ENCODE measurements at regions not wholly inside any gene's neighbourhood (a gene's known extent, or its start where the extent isn't known, plus 50 kb on each side); places are given as distances from the start of the nearest gene placed in this dataset.

DNA sequence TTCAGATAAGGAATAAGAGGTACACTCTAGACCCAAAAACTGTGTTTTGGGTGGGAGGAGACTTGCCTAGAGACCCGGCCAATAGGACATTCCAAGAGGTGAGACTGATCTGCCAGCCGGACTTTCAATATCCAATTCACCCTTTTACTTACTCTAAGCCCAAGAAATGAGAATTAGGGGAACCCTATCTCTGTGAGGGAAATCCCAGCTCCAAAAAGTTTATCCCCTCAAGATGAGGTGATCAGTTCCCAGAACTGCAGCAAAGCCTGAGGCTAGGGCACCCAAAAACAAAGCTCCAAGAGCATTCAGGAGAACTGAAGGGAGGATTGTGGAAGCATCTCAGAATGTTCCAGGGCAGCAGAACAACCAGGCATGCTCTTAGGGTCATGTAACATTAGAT lies 251.7 kb downstream of the PTTG2 start:
- H3K27ac Mint-ChIP-seq, result no peak overlapping the region
- CTCF ChIA-PET, result no interaction called here

DNA sequence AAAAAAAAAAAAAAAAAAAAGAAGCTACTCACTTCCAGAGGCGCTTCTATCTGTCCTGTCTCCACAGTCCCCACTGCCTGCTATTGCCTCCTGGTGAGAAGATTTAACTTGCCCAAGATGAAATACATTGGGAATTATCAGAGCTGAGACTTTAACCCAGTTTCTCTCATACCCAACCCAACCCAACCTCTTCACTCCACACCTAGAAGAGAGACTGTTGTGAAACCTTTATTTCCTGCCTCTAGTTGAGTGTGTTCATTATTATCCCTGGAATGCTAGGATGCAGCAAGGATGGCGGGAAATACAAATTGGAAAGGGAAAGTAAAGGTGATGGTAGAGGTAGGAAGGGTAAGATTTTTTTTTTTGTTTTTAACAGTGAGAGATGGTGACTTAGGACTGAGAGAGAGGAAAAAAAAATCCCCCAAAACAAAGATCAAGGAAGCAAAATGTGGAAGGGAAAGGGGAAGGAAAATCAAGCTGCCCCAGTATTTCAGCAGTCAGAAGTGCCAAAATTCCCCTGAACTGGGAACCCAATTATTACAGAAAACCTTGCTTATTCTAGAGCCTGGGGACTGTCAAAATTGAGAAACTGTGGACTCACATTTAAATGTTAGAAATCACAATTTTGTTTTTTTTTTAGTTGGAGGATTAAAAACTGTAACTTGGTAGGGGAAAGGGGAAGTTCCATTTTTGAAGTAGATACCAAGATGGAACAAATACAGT lies 253.0 kb downstream of the PTTG2 start:
- H3K27me3 Mint-ChIP-seq, result peaks cover 20% of the 10 kb centered on the region
- DNase-seq, result no peak
- H3K36me3 Mint-ChIP-seq, result no peaks in the 10 kb centered on the region
- no peak overlapping the region for H3K27ac Mint-ChIP-seq
- no peak overlapping the region for H3K4me3 Mint-ChIP-seq
- CTCF ChIA-PET, result no interaction called here
- peaks cover 2% of the 10 kb centered on the region for H3K4me1 Mint-ChIP-seq
- no peaks in the 10 kb centered on the region for H3K9me3 Mint-ChIP-seq

More for the DNA sequence above, 251.7 kb downstream of the PTTG2 start:
- Mint-ChIP-seq H3K4me1 (peaks cover 2% of the 10 kb centered on the region), H3K4me3 (no peak overlapping the region), H3K9me3 (no peaks in the 10 kb centered on the region), H3K27me3 (peaks cover 20% of the 10 kb centered on the region), H3K36me3 (no peaks in the 10 kb centered on the region)
- no peak for DNase-seq

DNA sequence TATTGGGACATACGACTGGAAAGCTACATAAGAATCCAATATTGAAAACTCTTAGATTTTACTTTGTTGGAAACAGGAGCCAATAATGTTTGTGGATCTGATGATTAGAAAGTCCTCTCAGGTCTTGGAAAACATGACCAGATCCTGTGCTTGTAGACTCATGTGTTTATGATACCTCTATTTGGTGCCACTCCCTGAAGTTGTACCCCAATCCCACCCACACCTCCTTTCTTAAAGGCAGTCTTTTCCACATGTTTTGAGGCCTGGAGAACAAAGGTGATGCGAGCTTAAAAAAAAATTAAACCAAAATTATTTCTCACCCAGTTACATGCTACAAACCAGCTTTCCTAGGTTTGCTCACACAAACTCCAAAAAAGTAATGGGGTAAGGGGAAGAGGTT lies 262.7 kb downstream of the PTTG2 start:
- no peak for DNase-seq
- H3K4me1 Mint-ChIP-seq, result no peaks in the 10 kb centered on the region
- H3K9me3 Mint-ChIP-seq, result no peaks in the 10 kb centered on the region
- H3K27ac Mint-ChIP-seq, result no peak overlapping the region
- no peak overlapping the region for H3K4me3 Mint-ChIP-seq
- H3K27me3 Mint-ChIP-seq, result peaks cover 12% of the 10 kb centered on the region
- no peaks in the 10 kb centered on the region for H3K36me3 Mint-ChIP-seq
- CTCF ChIA-PET, result no interaction called here

DNA sequence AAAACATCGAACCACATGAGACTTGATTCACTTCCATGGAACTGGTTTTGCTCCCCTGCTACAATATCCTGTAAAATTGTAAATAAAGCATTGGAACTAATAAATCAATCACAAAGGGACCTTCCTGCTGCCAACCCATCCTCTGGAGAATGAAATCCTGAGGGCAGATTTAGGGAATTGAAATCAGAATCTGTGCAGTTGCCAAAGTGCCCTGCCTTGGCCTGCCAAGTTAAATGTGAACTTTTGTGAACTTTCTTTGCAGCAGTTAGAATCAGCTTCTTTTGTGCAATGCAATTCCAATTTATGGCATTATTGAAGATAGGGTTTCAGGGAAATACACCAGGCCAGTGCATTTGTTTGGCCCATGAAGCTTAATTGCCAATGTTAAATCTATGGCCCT lies 263.1 kb downstream of the PTTG2 start:
- H3K27ac Mint-ChIP-seq, result no peak overlapping the region
- H3K4me1 Mint-ChIP-seq, result no peaks in the 10 kb centered on the region
- CTCF ChIA-PET, result no interaction called here
- DNase-seq, result no peak
- no peak overlapping the region for H3K4me3 Mint-ChIP-seq
- no peaks in the 10 kb centered on the region for H3K9me3 Mint-ChIP-seq
- H3K36me3 Mint-ChIP-seq, result no peaks in the 10 kb centered on the region
- H3K27me3 Mint-ChIP-seq, result peaks cover 12% of the 10 kb centered on the region

DNA sequence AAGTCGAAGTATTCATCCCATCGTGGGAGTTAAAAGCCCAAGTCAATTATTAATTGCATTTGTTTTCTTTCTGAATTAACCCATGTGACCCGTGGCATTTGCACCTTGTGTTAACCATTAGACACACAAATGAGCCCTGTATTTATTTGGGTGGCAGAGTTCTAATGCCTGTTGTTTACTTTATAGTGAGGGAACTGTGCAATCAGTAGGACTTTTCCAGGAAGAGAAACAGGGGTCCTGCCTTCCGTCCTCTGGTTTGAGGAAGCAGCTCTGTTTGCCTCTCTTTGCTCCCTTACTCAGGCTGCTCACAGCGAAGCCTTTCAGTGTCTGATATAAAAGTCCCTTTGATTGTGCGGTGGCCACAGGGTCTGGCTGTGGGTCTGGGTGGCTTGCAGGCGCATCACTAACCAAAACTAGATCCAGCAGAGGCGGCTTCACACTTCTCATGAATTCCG lies 263.6 kb downstream of the PTTG2 start:
- DNase-seq, result no peak

DNA sequence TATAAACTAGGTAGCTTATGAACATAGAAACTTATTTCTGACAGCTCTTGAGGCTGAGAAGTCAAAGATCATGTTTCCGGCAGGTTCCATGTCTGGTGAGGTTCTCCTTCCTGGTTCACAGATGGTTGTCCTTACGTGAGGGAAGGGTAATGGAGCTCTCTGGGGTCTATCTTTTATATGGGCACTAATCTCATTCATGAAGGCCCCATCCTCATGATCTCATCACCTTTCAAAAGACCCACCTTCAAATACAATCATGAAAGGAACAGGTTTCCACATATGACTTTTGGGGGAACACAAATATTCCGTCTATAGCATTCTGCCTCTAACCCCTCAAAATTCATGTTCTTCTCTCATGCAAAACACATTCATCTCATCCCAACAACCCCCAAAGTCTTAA lies 264.7 kb downstream of the PTTG2 start:
- CTCF ChIA-PET, result no interaction called here
- H3K27ac Mint-ChIP-seq, result no peak overlapping the region
- no peaks in the 10 kb centered on the region for H3K36me3 Mint-ChIP-seq
- no peak for DNase-seq
- H3K9me3 Mint-ChIP-seq, result no peaks in the 10 kb centered on the region
- no peaks in the 10 kb centered on the region for H3K4me1 Mint-ChIP-seq
- no peak overlapping the region for H3K4me3 Mint-ChIP-seq
- H3K27me3 Mint-ChIP-seq, result peaks cover 12% of the 10 kb centered on the region

More for the DNA sequence above, 263.6 kb downstream of the PTTG2 start:
- Mint-ChIP-seq H3K9me3 (no peaks in the 10 kb centered on the region), H3K4me1 (no peaks in the 10 kb centered on the region), H3K27ac (no peak overlapping the region), H3K27me3 (peaks cover 12% of the 10 kb centered on the region), H3K36me3 (no peaks in the 10 kb centered on the region), H3K4me3 (no peak overlapping the region)
- CTCF ChIA-PET, result no interaction called here

DNA sequence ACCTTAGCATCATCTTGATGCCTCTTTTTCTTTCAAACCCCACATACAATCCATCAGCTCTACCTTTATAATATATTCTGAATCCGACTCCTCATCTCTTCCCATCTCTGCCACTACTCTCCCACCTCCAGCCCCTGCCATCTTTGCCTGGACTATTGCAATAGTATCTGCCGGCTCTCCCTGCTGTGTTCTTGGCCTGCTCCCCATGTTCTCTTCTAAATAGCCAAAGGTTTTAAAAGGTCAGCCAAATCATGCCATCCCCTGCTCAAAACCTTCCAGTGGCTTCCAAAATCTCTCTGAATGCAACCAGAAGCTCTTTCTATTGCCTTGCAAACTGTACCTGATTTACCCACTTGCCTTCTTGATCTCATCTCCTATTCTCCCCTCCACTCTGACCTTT lies 266.0 kb downstream of the PTTG2 start:
- Mint-ChIP-seq H3K4me1 (no peaks in the 10 kb centered on the region), H3K9me3 (no peaks in the 10 kb centered on the region), H3K27me3 (peaks cover 12% of the 10 kb centered on the region), H3K27ac (no peak overlapping the region), H3K36me3 (no peaks in the 10 kb centered on the region), H3K4me3 (no peak overlapping the region)
- CTCF ChIA-PET, result no interaction called here
- DNase-seq, result no peak

DNA sequence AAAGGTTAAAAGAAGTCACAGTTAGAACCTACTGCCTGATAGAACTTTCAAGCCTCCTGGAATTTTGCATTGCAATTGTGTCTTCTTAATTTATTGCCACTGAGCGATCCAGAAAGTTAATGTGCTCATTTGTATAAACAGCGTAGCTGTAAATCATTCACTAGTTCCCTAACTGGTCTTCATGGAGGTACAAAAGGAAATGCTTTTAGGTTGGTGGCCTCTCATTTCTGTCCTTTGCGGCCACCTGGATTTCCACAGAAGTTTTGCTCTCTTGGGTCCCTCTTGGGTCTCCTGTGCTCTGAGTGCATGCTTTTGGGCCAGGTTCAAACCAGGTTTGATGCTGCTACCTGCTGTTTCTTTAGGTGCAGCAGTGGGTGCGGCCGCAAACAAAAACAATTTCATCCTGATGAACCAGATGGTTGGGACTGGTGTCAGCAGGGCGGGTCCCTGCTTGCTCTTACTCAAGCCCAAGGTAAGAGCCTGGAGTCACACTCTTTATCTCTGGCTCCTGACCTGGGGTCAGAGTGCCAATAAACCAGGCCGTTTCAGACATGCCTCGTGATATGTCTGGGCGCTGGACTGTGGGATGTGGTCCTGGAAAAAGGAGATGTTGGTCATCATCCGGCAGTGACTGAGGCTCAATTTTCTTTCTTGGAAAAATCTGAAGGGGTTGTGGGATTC lies 270.1 kb downstream of the PTTG2 start:
- Mint-ChIP-seq H3K4me3 (no peak overlapping the region), H3K27ac (no peak overlapping the region), H3K36me3 (no peaks in the 10 kb centered on the region), H3K4me1 (no peaks in the 10 kb centered on the region), H3K9me3 (no peaks in the 10 kb centered on the region), H3K27me3 (peaks cover 19% of the 10 kb centered on the region)
- DNase-seq, result no peak
- CTCF ChIA-PET, result no interaction called here

DNA sequence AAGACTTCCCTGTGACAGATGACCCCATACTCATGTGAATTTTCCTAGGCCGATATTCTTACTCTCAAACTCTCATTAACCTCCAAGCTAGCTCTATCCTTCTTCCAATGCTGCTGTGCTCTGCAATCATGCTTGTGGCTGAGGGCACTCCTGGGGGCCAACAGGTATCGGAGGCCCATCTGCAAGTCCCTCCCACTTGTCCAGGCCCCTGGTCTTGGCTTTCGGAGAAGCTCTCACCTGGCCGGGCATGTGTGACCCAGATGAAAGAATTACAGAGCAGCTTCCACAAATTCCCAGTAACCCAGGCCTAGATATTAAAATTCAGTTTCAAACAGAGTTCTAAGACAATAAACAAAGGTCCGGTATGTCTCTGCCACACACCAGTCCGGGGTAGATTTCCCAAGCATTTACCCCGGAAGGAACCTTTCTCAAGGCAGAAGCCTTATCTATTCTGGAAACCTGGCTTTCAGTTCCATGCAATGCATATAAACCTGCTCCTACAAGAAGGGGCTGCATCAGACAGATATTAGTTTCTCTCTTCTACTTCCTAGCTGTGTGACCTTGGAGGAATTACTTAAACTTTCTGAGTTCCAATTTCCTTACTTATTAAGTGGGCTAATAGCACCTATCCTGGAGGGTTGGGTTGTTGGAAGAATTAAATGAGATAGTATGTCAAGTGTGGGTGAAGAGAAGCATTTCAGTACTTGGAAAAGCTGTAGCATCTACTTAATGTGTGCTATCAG lies 270.8 kb downstream of the PTTG2 start:
- no peak for DNase-seq
- Mint-ChIP-seq H3K36me3 (no peaks in the 10 kb centered on the region), H3K4me3 (no peak overlapping the region), H3K4me1 (no peaks in the 10 kb centered on the region), H3K27me3 (peaks cover 13% of the 10 kb centered on the region), H3K9me3 (no peaks in the 10 kb centered on the region), H3K27ac (no peak overlapping the region)
- CTCF ChIA-PET, result no interaction called here

DNA sequence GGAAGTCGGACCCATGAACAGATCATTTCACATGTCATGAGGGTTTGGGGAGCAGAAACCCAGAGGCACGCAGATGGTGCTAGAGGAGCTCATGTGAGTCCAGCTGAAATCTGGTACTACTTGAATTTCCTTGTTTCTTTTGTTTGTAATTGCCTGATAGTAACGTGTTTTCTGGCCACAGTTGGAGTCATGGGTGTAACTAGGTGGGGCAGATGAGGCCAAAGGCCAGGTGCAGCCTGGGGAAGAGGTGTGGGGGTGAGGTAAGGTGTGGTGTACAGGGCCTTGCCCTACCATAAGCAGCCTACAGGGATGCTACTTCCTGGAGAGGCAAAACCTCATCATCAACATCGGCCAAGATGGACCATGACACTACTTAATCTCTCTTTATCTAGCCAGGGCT lies 271.4 kb downstream of the PTTG2 start:
- no peaks in the 10 kb centered on the region for H3K9me3 Mint-ChIP-seq
- peaks cover 8% of the 10 kb centered on the region for H3K27me3 Mint-ChIP-seq
- no peak for DNase-seq
- CTCF ChIA-PET, result no interaction called here
- no peaks in the 10 kb centered on the region for H3K36me3 Mint-ChIP-seq
- no peaks in the 10 kb centered on the region for H3K4me1 Mint-ChIP-seq
- H3K27ac Mint-ChIP-seq, result no peak overlapping the region
- H3K4me3 Mint-ChIP-seq, result no peak overlapping the region

DNA sequence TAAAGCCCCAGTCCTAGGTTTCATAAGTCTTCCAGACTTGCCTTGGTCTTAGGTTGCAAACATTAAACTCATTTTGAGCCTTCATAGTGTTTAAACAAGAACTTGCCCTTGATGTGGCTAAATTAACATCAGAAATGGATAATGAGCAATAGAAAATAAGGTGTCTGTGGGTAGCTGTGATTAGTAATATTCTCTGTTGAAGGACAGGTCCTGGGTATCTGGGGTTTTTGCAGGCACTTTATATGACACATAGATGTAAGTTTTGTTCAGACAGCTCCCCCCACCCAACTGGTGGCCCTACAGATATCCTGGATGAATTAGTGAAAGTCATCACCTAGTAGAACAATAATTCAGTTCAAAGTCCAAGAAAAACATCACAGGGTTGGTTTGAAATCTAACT lies 272.5 kb downstream of the PTTG2 start:
- no peak for DNase-seq
- Mint-ChIP-seq H3K9me3 (no peaks in the 10 kb centered on the region), H3K4me1 (no peaks in the 10 kb centered on the region), H3K27me3 (peaks cover 11% of the 10 kb centered on the region), H3K27ac (no peak overlapping the region), H3K36me3 (no peaks in the 10 kb centered on the region), H3K4me3 (no peak overlapping the region)
- CTCF ChIA-PET, result no interaction called here

DNA sequence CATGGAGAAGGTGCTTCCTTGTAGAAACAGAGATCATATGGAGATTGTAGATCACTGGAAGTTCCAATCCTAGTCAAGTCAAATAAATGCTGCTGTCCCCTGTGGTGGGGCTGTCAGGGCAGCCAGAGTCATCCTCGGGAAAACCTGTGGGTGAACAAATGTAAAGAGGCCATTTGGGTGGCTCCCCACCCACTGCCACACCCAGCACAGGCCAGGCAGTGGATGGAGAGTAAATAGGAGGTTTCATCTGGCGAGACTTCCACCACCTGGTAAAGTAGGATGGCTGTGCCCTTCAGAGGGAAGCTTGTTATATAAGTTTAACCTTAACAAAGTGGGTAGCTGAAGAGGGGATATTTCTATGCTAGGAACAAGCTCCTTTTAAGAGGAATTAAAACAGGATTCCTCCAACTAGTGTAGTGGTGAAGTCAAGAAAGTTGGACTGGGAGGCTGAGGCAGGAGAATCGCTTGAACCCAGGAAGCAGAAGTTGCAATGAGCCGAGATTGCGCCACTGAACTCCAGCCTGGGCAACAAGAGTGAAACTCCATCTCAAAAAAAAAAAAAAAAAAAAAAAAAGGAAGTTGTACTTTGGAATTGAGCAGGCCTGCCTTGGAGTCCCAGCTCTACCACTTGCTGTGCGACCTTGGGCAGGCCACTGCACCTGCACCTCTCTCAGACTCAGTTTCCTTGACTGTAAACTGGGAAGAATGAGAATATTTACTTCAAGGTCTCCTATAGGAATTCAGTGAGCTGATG lies 273.7 kb downstream of the PTTG2 start:
- H3K9me3 Mint-ChIP-seq, result no peaks in the 10 kb centered on the region
- H3K36me3 Mint-ChIP-seq, result no peaks in the 10 kb centered on the region
- peaks cover 11% of the 10 kb centered on the region for H3K27me3 Mint-ChIP-seq
- no peaks in the 10 kb centered on the region for H3K4me1 Mint-ChIP-seq
- no peak overlapping the region for H3K4me3 Mint-ChIP-seq
- no peak overlapping the region for H3K27ac Mint-ChIP-seq
- no peak for DNase-seq
- CTCF ChIA-PET, result no interaction called here

DNA sequence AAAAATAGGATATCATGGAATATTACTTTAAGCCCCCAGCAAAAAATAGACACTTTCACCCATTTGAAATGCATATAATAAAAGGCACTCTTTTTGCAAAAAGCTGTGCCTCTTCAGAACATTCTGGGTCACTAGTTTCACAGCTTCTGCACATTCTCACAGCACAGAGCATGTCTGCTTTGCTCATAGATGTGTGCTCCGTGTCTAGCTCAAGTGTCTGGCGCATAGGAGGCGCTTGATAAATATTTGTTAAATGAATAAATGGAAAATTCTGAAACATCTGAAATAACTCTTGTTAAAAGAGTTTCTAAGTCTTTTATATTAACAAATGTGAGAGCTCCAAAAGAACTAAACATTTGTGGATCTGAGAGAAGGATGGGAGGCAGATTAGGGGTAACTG lies 275.2 kb downstream of the PTTG2 start:
- CTCF ChIA-PET, result no interaction called here
- no peaks in the 10 kb centered on the region for H3K9me3 Mint-ChIP-seq

DNA sequence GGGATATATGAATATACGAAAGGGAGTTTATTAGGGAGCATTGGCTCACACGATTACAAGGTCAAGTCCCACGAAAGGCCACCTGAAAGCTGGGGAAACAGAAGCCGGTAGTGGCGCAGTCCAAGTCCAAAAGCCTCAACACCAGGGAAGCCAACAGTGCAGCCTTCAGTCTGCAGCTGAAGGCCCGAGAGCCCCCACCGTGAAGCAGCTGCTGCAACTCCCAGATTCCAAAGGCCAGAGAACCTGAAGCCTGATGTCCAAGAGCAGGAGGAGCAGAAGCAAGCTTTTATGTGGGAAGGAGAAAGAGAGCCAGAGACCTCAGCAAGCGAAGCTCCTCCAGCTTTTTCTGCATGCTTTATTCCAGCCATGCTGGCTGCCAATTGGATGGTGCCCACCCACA lies 275.8 kb downstream of the PTTG2 start:
- H3K27ac Mint-ChIP-seq, result no peak overlapping the region
- DNase-seq, result no peak
- CTCF ChIA-PET, result no interaction called here
- no peaks in the 10 kb centered on the region for H3K36me3 Mint-ChIP-seq
- peaks cover 11% of the 10 kb centered on the region for H3K27me3 Mint-ChIP-seq
- H3K9me3 Mint-ChIP-seq, result no peaks in the 10 kb centered on the region
- no peaks in the 10 kb centered on the region for H3K4me1 Mint-ChIP-seq
- H3K4me3 Mint-ChIP-seq, result no peak overlapping the region

More for the DNA sequence above, 275.2 kb downstream of the PTTG2 start:
- no peaks in the 10 kb centered on the region for H3K4me1 Mint-ChIP-seq
- no peak overlapping the region for H3K4me3 Mint-ChIP-seq
- peaks cover 11% of the 10 kb centered on the region for H3K27me3 Mint-ChIP-seq
- no peaks in the 10 kb centered on the region for H3K36me3 Mint-ChIP-seq
- H3K27ac Mint-ChIP-seq, result no peak overlapping the region
- DNase-seq, result no peak

Measured in activated naive CD4-positive, alpha-beta T cell treated with anti-CD3 and anti-CD28 coated beads, Interleukin-2, amount 10 ng/mL, durations not matched to agents 7 days and 5 days (primary cell).